H9 (cell line): ENCODE measurements at regions not wholly inside any gene's neighbourhood (a gene's known extent, or its start where the extent isn't known, plus 50 kb on each side); places are given as distances from the start of the nearest gene placed in this dataset.

Experiments
- DNase-seq: peaks from one replicate; pipeline ENCODE4 v3.0.0-alpha.2; 2017
- H2AFZ ChIP-seq: one replicate; pipeline ENCODE4 v1.6.1; 2013; ENCODE audit warnings: mild to moderate bottlenecking, low read length, control low read depth, moderate library complexity
- H2AK5ac ChIP-seq: 2 replicates; pipeline ENCODE4 v1.6.1; 2013; ENCODE audit warnings: low read length, control low read depth, mixed read lengths; ENCODE audit not compliant: insufficient read length
- H2BK120ac ChIP-seq: one replicate; pipeline ENCODE4 v1.6.1; 2013; ENCODE audit warnings: low read depth, mild to moderate bottlenecking, low read length, control low read depth, inconsistent platforms; ENCODE audit not compliant: poor library complexity, severe bottlenecking
- H2BK12ac ChIP-seq: 2 replicates; pipeline ENCODE4 v1.6.1; 2013; ENCODE audit warnings: low read length, control low read depth, mixed read lengths, low read depth; ENCODE audit not compliant: insufficient read length
- H2BK15ac ChIP-seq: 2 replicates; pipeline ENCODE4 v1.6.1; 2013; ENCODE audit warnings: low read depth, low read length, control low read depth
- H2BK20ac ChIP-seq: one replicate; pipeline ENCODE4 v1.6.1; 2013; ENCODE audit warnings: low read depth, mild to moderate bottlenecking, low read length, control low read depth, inconsistent platforms; ENCODE audit not compliant: poor library complexity, severe bottlenecking
- H2BK5ac ChIP-seq: 2 replicates; pipeline ENCODE4 v1.6.1; 2013; ENCODE audit warnings: low read length, control low read depth, mixed read lengths; ENCODE audit not compliant: insufficient read length
- H3K14ac ChIP-seq: 2 replicates; pipeline ENCODE4 v1.6.1; 2013; ENCODE audit warnings: low read length, control low read depth; ENCODE audit not compliant: insufficient read depth
- H3K18ac ChIP-seq: 2 replicates; pipeline ENCODE4 v1.6.1; 2013; ENCODE audit warnings: low read depth, mild to moderate bottlenecking, mixed read lengths, low read length, control low read depth; ENCODE audit not compliant: insufficient read length
- H3K23ac ChIP-seq: 2 replicates; pipeline ENCODE4 v1.6.1; 2013; ENCODE audit warnings: low read length, control low read depth, mixed read lengths, low read depth; ENCODE audit not compliant: insufficient read length
- H3K23me2 ChIP-seq: 2 replicates; pipeline ENCODE4 v1.6.1; 2013; ENCODE audit warnings: low read depth, mild to moderate bottlenecking, mixed read lengths, low read length, control low read depth; ENCODE audit not compliant: insufficient read length, poor library complexity, severe bottlenecking
- H3K27ac ChIP-seq: 2 replicates; pipeline ENCODE4 v1.5.1; 2013; ENCODE audit warnings: low read length, control low read depth, mixed read lengths, low read depth; ENCODE audit not compliant: insufficient read length
- H3K27me3 ChIP-seq: 2 replicates; pipeline ENCODE4 v1.6.1; 2013; ENCODE audit warnings: low read length, control low read depth, inconsistent platforms; ENCODE audit not compliant: insufficient read depth
- H3K4ac ChIP-seq: 2 replicates; pipeline ENCODE4 v1.6.1; 2013; ENCODE audit warnings: low read depth, mild to moderate bottlenecking, control low read depth, inconsistent platforms, low read length, moderate library complexity
- H3K4me1 ChIP-seq: 2 replicates; pipeline ENCODE4 v1.6.1; 2013; ENCODE audit warnings: low read length, control low read depth, inconsistent platforms; ENCODE audit not compliant: insufficient read depth
- H3K4me2 ChIP-seq: 2 replicates; pipeline ENCODE4 v1.6.1; 2013; ENCODE audit warnings: low read length, control low read depth, mixed read lengths; ENCODE audit not compliant: insufficient read length, insufficient read depth
- H3K56ac ChIP-seq: 2 replicates; pipeline ENCODE4 v1.6.1; 2013; ENCODE audit warnings: low read depth, mild to moderate bottlenecking, mixed read lengths, low read length, control low read depth; ENCODE audit not compliant: insufficient read length
- H3K79me1 ChIP-seq: 2 replicates; pipeline ENCODE4 v1.6.1; 2013; ENCODE audit warnings: low read depth, mild to moderate bottlenecking, moderate library complexity, low read length, control low read depth, inconsistent platforms; ENCODE audit not compliant: insufficient read depth, poor library complexity, severe bottlenecking
- H3K79me2 ChIP-seq: 2 replicates; pipeline ENCODE4 v1.6.1; 2013; ENCODE audit warnings: low read length, control low read depth, inconsistent platforms; ENCODE audit not compliant: insufficient read depth
- H3K9ac ChIP-seq: 2 replicates; pipeline ENCODE4 v1.6.1; 2013; ENCODE audit warnings: low read length, control low read depth, mixed read lengths; ENCODE audit not compliant: insufficient read length; ENCODE audit errors: extremely low read depth
- H3K9me3 ChIP-seq: one replicate; pipeline ENCODE4 v1.6.1; 2013; ENCODE audit warnings: low read depth, low read length, inconsistent platforms; ENCODE audit not compliant: control insufficient read depth
- H3T11ph ChIP-seq: one replicate; pipeline ENCODE4 v1.6.1; 2013; ENCODE audit warnings: mild to moderate bottlenecking, low read length, control low read depth, inconsistent platforms
- H4K20me1 ChIP-seq: one replicate; pipeline ENCODE4 v1.6.1; 2013; ENCODE audit not compliant: control insufficient read depth, insufficient read length, insufficient read depth
- H4K5ac ChIP-seq: 2 replicates; pipeline ENCODE4 v1.6.1; 2013; ENCODE audit warnings: low read depth, mild to moderate bottlenecking, mixed read lengths, low read length, control low read depth; ENCODE audit not compliant: insufficient read length
- H4K8ac ChIP-seq: replicated peaks from 2 replicates; pipeline ENCODE4 v1.6.1; 2013; ENCODE audit warnings: low read length, control low read depth, mixed read lengths, low read depth; ENCODE audit not compliant: insufficient read length
- H4K91ac ChIP-seq: 2 replicates; pipeline ENCODE4 v1.6.1; 2013; ENCODE audit warnings: low read depth, mild to moderate bottlenecking, moderate library complexity, mixed read lengths, low read length, control low read depth; ENCODE audit not compliant: insufficient read length
- H3K27ac Mint-ChIP-seq, 3 experiments: 2 replicates in 2 of 3; 3 replicates in 1 of 3; pipeline ENCODE4 v1.8.0; 2020 to 2021; ENCODE audit warnings: mixed read lengths in 3 of 3, mild to moderate bottlenecking in 1 of 3, moderate library complexity in 1 of 3
- H3K27me3 Mint-ChIP-seq: 2 replicates; pipeline ENCODE4 v1.8.0; 2021; ENCODE audit warnings: low read depth, mild to moderate bottlenecking, moderate library complexity, mixed read lengths
- H3K36me3 Mint-ChIP-seq, 3 experiments: 2 replicates in 2 of 3; 3 replicates in 1 of 3; pipeline ENCODE4 v1.8.0; 2020 to 2021; ENCODE audit warnings: low read depth in 3 of 3, mixed read lengths in 3 of 3; ENCODE audit not compliant: insufficient read depth in 1 of 3
- H3K4me1 Mint-ChIP-seq, 2 experiments: 2 replicates each; pipeline ENCODE4 v1.8.0; 2020; ENCODE audit warnings: mixed read lengths in 2 of 2
- H3K4me3 Mint-ChIP-seq, 2 experiments: 2 replicates in 1 of 2; 3 replicates in 1 of 2; pipeline ENCODE4 v1.8.0; 2020 to 2021; ENCODE audit warnings: mild to moderate bottlenecking in 2 of 2, mixed read lengths in 2 of 2, moderate library complexity in 1 of 2
- H3K9me3 Mint-ChIP-seq, 2 experiments: 2 replicates in 1 of 2; 3 replicates in 1 of 2; pipeline ENCODE4 v1.8.0; 2020; ENCODE audit warnings: mild to moderate bottlenecking in 2 of 2, mixed read lengths in 2 of 2, moderate library complexity in 1 of 2
- TF ChIP-seq, protein P1 (sequence below): fragments of 200-600 bp; sonication (generic); conservative IDR thresholded peaks from 3 replicates; pipeline ENCODE4 v1.8.0; 2021; ENCODE audit warnings: antibody characterized with exemption, mild to moderate bottlenecking

- H3K4me1 Mint-ChIP-seq: no peaks in the 10 kb centered on the region
- no peak overlapping the region for H4K8ac ChIP-seq
- H3K79me1 ChIP-seq: no peaks in the 10 kb centered on the region
- H3K27me3 ChIP-seq: no peaks in the 10 kb centered on the region
- no peak overlapping the region for H3K9ac ChIP-seq
- H2BK120ac ChIP-seq: no peak overlapping the region
- TF ChIP-seq, protein P1, sequence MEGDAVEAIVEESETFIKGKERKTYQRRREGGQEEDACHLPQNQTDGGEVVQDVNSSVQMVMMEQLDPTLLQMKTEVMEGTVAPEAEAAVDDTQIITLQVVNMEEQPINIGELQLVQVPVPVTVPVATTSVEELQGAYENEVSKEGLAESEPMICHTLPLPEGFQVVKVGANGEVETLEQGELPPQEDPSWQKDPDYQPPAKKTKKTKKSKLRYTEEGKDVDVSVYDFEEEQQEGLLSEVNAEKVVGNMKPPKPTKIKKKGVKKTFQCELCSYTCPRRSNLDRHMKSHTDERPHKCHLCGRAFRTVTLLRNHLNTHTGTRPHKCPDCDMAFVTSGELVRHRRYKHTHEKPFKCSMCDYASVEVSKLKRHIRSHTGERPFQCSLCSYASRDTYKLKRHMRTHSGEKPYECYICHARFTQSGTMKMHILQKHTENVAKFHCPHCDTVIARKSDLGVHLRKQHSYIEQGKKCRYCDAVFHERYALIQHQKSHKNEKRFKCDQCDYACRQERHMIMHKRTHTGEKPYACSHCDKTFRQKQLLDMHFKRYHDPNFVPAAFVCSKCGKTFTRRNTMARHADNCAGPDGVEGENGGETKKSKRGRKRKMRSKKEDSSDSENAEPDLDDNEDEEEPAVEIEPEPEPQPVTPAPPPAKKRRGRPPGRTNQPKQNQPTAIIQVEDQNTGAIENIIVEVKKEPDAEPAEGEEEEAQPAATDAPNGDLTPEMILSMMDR: no peak
- H2AK5ac ChIP-seq: no peak overlapping the region
- no peak overlapping the region for H3K4me2 ChIP-seq
- no peak overlapping the region for H3K4ac ChIP-seq
- no peak overlapping the region for H3K4me3 Mint-ChIP-seq
- H3K9me3 ChIP-seq: no peaks in the 10 kb centered on the region
- H3K4me1 ChIP-seq: no peaks in the 10 kb centered on the region
- no peak overlapping the region for H3K23ac ChIP-seq
- no peak overlapping the region for H3T11ph ChIP-seq
- no peaks in the 10 kb centered on the region for H4K20me1 ChIP-seq
- H2BK15ac ChIP-seq: no peak overlapping the region
- H3K56ac ChIP-seq: no peak overlapping the region
- H3K27ac Mint-ChIP-seq: no peak overlapping the region
- no peak overlapping the region for H2BK20ac ChIP-seq
- peaks cover 0 to 2% of the 10 kb centered on the region in 2 experiments; a peak in 1 of 5 replicates for H3K9me3 Mint-ChIP-seq
- H2AFZ ChIP-seq: no peak overlapping the region
- no peaks in the 10 kb centered on the region for H3K79me2 ChIP-seq
- no peak overlapping the region for H4K5ac ChIP-seq
- no peak overlapping the region for H2BK12ac ChIP-seq
- H4K91ac ChIP-seq: no peak overlapping the region
- no peak overlapping the region for H3K27ac ChIP-seq
- no peak overlapping the region for H3K14ac ChIP-seq
- H3K27me3 Mint-ChIP-seq: no peaks in the 10 kb centered on the region; the same call in 1 of the 2 replicates
- no peak overlapping the region for H2BK5ac ChIP-seq
- no peaks in the 10 kb centered on the region for H3K23me2 ChIP-seq
- H3K18ac ChIP-seq: no peak overlapping the region
- DNase-seq: no peak
- no peaks in the 10 kb centered on the region for H3K36me3 Mint-ChIP-seq
Observed at GRCh38 chr2:166545473-166545872, 51.4 kb upstream of the SCN7A start.
